ENCODE measurements at regions not wholly inside any gene's neighbourhood (a gene's known extent, or its start where the extent isn't known, plus 50 kb on each side); places are given as distances from the start of the nearest gene placed in this dataset.

GRCh38 chr5:68418680-68419079 lies 203.1 kb downstream of the PIK3R1 start:
- no peak for TF ChIP-seq Cebpa-rat (IDR thresholded peaks at IDR 0.05)
- no peaks in the 10 kb centered on the region for H3K9me3 ChIP-seq
- H3K4me2 ChIP-seq: no peak overlapping the region
- no peak overlapping the region for H3K27ac ChIP-seq
- H4K20me1 ChIP-seq: no peaks in the 10 kb centered on the region
- H3K36me3 ChIP-seq: no peaks in the 10 kb centered on the region
- no peak overlapping the region for H3K9ac ChIP-seq
- peaks cover 23% of the 10 kb centered on the region for H3K4me1 ChIP-seq
- H3K4me3 ChIP-seq: no peak overlapping the region
- no peaks in the 10 kb centered on the region for H3K27me3 ChIP-seq

- Histone ChIP-seq H3K9me3 (no peaks in the 10 kb centered on the region), H3K9ac (no peak overlapping the region), H3K4me2 (peak overlapping the region; percentile 49), H4K20me1 (no peaks in the 10 kb centered on the region), H3K27me3 (no peaks in the 10 kb centered on the region), H3K4me1 (peaks cover 23% of the 10 kb centered on the region), H3K27ac (no peak overlapping the region), H3K4me3 (no peak overlapping the region), H3K36me3 (no peaks in the 10 kb centered on the region)
- TF ChIP-seq Cebpa-rat (IDR thresholded peaks at IDR 0.05): no peak
These were observed 203.6 kb downstream of the PIK3R1 start for GRCh38 chr5:68419081-68419636.

GRCh38 chr5:68419637-68420452 lies 204.3 kb downstream of the PIK3R1 start:
- H3K9me3 ChIP-seq: no peaks in the 10 kb centered on the region
- no peak for TF ChIP-seq Cebpa-rat (IDR thresholded peaks at IDR 0.05)
- no peak overlapping the region for H3K4me3 ChIP-seq
- no peaks in the 10 kb centered on the region for H4K20me1 ChIP-seq
- peak overlapping the region; percentile 49 for H3K4me2 ChIP-seq
- H3K9ac ChIP-seq: no peak overlapping the region
- H3K36me3 ChIP-seq: no peaks in the 10 kb centered on the region
- peaks cover 22% of the 10 kb centered on the region for H3K4me1 ChIP-seq
- no peak overlapping the region for H3K27ac ChIP-seq
- H3K27me3 ChIP-seq: no peaks in the 10 kb centered on the region

GRCh38 chr5:68420476-68421344 lies 205.2 kb downstream of the PIK3R1 start:
- H3K4me2 ChIP-seq: peak overlapping the region; percentile 49; the same call in 1 of the 2 replicates
- H3K27ac ChIP-seq: no peak overlapping the region
- TF ChIP-seq Cebpa-rat (IDR thresholded peaks at IDR 0.05): no peak
- no peak overlapping the region for H3K9ac ChIP-seq
- H3K4me1 ChIP-seq: peaks cover 21% of the 10 kb centered on the region
- no peaks in the 10 kb centered on the region for H3K36me3 ChIP-seq
- H4K20me1 ChIP-seq: no peaks in the 10 kb centered on the region
- no peak overlapping the region for H3K4me3 ChIP-seq
- H3K27me3 ChIP-seq: no peaks in the 10 kb centered on the region
- H3K9me3 ChIP-seq: no peaks in the 10 kb centered on the region

GRCh38 chr5:68421485-68422220 lies 206.1 kb downstream of the PIK3R1 start:
- no peaks in the 10 kb centered on the region for H3K36me3 ChIP-seq
- TF ChIP-seq Cebpa-rat (IDR thresholded peaks at IDR 0.05): no peak

GRCh38 chr5:68423154-68423811 lies 207.7 kb downstream of the PIK3R1 start:
- Histone ChIP-seq H3K36me3 (no peaks in the 10 kb centered on the region), H4K20me1 (no peaks in the 10 kb centered on the region), H3K4me1 (peaks cover 19% of the 10 kb centered on the region), H3K27me3 (no peaks in the 10 kb centered on the region), H3K9me3 (no peaks in the 10 kb centered on the region), H3K4me3 (no peak overlapping the region), H3K27ac (no peak overlapping the region), H3K9ac (no peak overlapping the region), H3K4me2 (no peak overlapping the region)
- no peak for TF ChIP-seq Cebpa-rat (IDR thresholded peaks at IDR 0.05)

More at GRCh38 chr5:68421485-68422220, 206.1 kb downstream of the PIK3R1 start:
- H3K4me2 ChIP-seq: no peak overlapping the region
- H3K27me3 ChIP-seq: no peaks in the 10 kb centered on the region
- no peaks in the 10 kb centered on the region for H4K20me1 ChIP-seq
- peaks cover 19% of the 10 kb centered on the region for H3K4me1 ChIP-seq
- H3K27ac ChIP-seq: no peak overlapping the region
- no peak overlapping the region for H3K9ac ChIP-seq
- no peaks in the 10 kb centered on the region for H3K9me3 ChIP-seq
- H3K4me3 ChIP-seq: no peak overlapping the region

GRCh38 chr5:68424799-68425537 lies 209.4 kb downstream of the PIK3R1 start:
- H3K9me3 ChIP-seq: no peaks in the 10 kb centered on the region
- H3K27me3 ChIP-seq: no peaks in the 10 kb centered on the region
- no peaks in the 10 kb centered on the region for H3K36me3 ChIP-seq
- H3K27ac ChIP-seq: no peak overlapping the region
- H3K4me1 ChIP-seq: peaks cover 12% of the 10 kb centered on the region
- no peaks in the 10 kb centered on the region for H4K20me1 ChIP-seq
- H3K4me2 ChIP-seq: no peak overlapping the region
- TF ChIP-seq Cebpa-rat (IDR thresholded peaks at IDR 0.05): no peak
- no peak overlapping the region for H3K4me3 ChIP-seq
- H3K9ac ChIP-seq: no peak overlapping the region

- TF ChIP-seq Cebpa-rat (IDR thresholded peaks at IDR 0.05): no peak
- no peak overlapping the region for H3K27ac ChIP-seq
- no peak overlapping the region for H3K9ac ChIP-seq
- H3K36me3 ChIP-seq: no peaks in the 10 kb centered on the region
- H4K20me1 ChIP-seq: no peaks in the 10 kb centered on the region
- no peak overlapping the region for H3K4me3 ChIP-seq
- H3K4me2 ChIP-seq: no peak overlapping the region
- H3K9me3 ChIP-seq: no peaks in the 10 kb centered on the region
- H3K27me3 ChIP-seq: no peaks in the 10 kb centered on the region
- peaks cover 7% of the 10 kb centered on the region; the same call in 1 of the 2 replicates for H3K4me1 ChIP-seq
These were observed 211.0 kb downstream of the PIK3R1 start for GRCh38 chr5:68426586-68426985.
